H1 (cell line): ENCODE measurements at regions not wholly inside any gene's neighbourhood (a gene's known extent, or its start where the extent isn't known, plus 50 kb on each side); places are given as distances from the start of the nearest gene placed in this dataset.

ENCODE experiments used
- CTCF ChIA-PET: fragments of 300-600 bp; sonication (Branson Sonifier 250); formaldehyde crosslinking; loops from one replicate; lab custom pipeline; 2021; ENCODE audit not compliant: partially characterized antibody; lab: Charles Lee
- POLR2A ChIA-PET: fragments of 300-600 bp; sonication (Branson Sonifier 250); formaldehyde crosslinking; loops from one replicate; lab custom pipeline; 2021; ENCODE audit warnings: inconsistent platforms; ENCODE audit not compliant: partially characterized antibody; lab: Charles Lee
- DNase-seq, 2 experiments: peaks; one replicate each; pipeline versions ENCODE4 v3.0.0 to v3.0.0-alpha.2; 2010 to 2022; ENCODE audit warnings: low spot score in 2 of 2, low read depth in 1 of 2, mixed read lengths in 1 of 2
- FAIRE-seq: peaks from 2 replicates; lab custom pipeline; 2011; peaks lifted over from hg19 to GRCh38; lab: Jason Lieb, UNC
- H2AFZ ChIP-seq: 2 replicates; pipeline ENCODE4 v1.8.1; 2012; ENCODE audit warnings: low read length, inconsistent platforms
- H2AK5ac ChIP-seq: 2 replicates; pipeline ENCODE4 v1.6.1; 2013; ENCODE audit warnings: low read depth, low read length
- H2BK120ac ChIP-seq: replicated peaks from 2 replicates; pipeline ENCODE3; 2013; ENCODE audit warnings: low read depth, low read length, inconsistent platforms
- H2BK12ac ChIP-seq: 2 replicates; pipeline ENCODE4 v1.6.1; 2013; ENCODE audit warnings: low read depth, low read length
- H2BK15ac ChIP-seq: 2 replicates; pipeline ENCODE4 v1.6.1; 2013; ENCODE audit warnings: low read length
- H2BK20ac ChIP-seq: 2 replicates; pipeline ENCODE4 v1.6.1; 2013; ENCODE audit warnings: low read length
- H2BK5ac ChIP-seq: 2 replicates; pipeline ENCODE4 v1.6.1; 2013; ENCODE audit warnings: low read depth, low read length
- H3K14ac ChIP-seq: 2 replicates; pipeline ENCODE4 v1.6.1; 2013; ENCODE audit warnings: inconsistent platforms; ENCODE audit not compliant: insufficient read length
- H3K18ac ChIP-seq: 2 replicates; pipeline ENCODE4 v1.6.1; 2013; ENCODE audit warnings: low read length; ENCODE audit errors: extremely low read depth
- H3K23ac ChIP-seq: 2 replicates; pipeline ENCODE4 v1.6.1; 2013; ENCODE audit warnings: inconsistent platforms; ENCODE audit not compliant: insufficient read length
- H3K23me2 ChIP-seq: 2 replicates; pipeline ENCODE4 v1.6.1; 2013; ENCODE audit warnings: low read depth, low read length
- H3K27ac ChIP-seq: 2 replicates; pipeline ENCODE4 v1.6.1; 2011; ENCODE audit warnings: low read depth, low read length, inconsistent platforms
- H3K27me3 ChIP-seq, 4 experiments: replicated peaks in 1 of 4; 1 replicate in 1 of 4; 2 replicates in 3 of 4; pipeline versions ENCODE4 v1.6.1 to v1.8.1; 2011 to 2013; ENCODE audit warnings: low read length in 3 of 4, mild to moderate bottlenecking in 3 of 4, inconsistent platforms in 2 of 4, mixed read lengths in 2 of 4, moderate library complexity in 1 of 4; ENCODE audit not compliant: control insufficient read depth in 3 of 4, insufficient read depth in 3 of 4; ENCODE audit errors: extremely low read depth in 1 of 4
- H3K36me3 ChIP-seq, 4 experiments: 2 replicates each; pipeline versions ENCODE4 v1.6.1 to v1.8.1; 2011 to 2013; ENCODE audit warnings: mild to moderate bottlenecking in 4 of 4, low read length in 3 of 4, moderate library complexity in 2 of 4, control low read depth in 1 of 4, inconsistent platforms in 1 of 4; ENCODE audit not compliant: insufficient read depth in 4 of 4, control insufficient read depth in 2 of 4
- H3K4ac ChIP-seq: replicated peaks from 2 replicates; pipeline ENCODE3; 2013; ENCODE audit warnings: low read length, low read depth, mixed read lengths, inconsistent platforms; ENCODE audit not compliant: insufficient read length
- H3K4me1 ChIP-seq, 4 experiments: replicated peaks in 1 of 4; 1 replicate in 1 of 4; 2 replicates in 3 of 4; pipeline versions ENCODE4 v1.6.1 to v1.8.1; 2011 to 2013; ENCODE audit warnings: low read length in 3 of 4, inconsistent platforms in 2 of 4, mixed read lengths in 1 of 4; ENCODE audit not compliant: insufficient read depth in 4 of 4, control insufficient read depth in 3 of 4
- H3K4me2 ChIP-seq, 2 experiments: 2 replicates each; pipeline versions ENCODE4 v1.6.1 to v1.8.1; 2011 to 2013; ENCODE audit warnings: low read depth in 2 of 2, low read length in 2 of 2, control low read depth in 1 of 2, inconsistent platforms in 1 of 2, mild to moderate bottlenecking in 1 of 2; ENCODE audit not compliant: insufficient read depth in 1 of 2
- H3K4me3 ChIP-seq, 4 experiments: fragments of 200-600, 300-600 bp in 1 of 4; sonication (generic), shearing (Covaris generic), sonication (Bioruptor Twin) in 1 of 4; 2 replicates each; pipeline versions ENCODE4 v1.5.1 to v1.8.1; 2011 to 2016; ENCODE audit warnings: low read length in 4 of 4, low read depth in 3 of 4, control low read depth in 2 of 4, inconsistent platforms in 2 of 4, mild to moderate bottlenecking in 2 of 4, mixed read lengths in 1 of 4, moderate library complexity in 1 of 4; ENCODE audit not compliant: insufficient read depth in 2 of 4; ENCODE audit errors: extremely low read depth in 1 of 4
- H3K56ac ChIP-seq: replicated peaks from 2 replicates; pipeline ENCODE3; 2013; ENCODE audit warnings: low read depth, mild to moderate bottlenecking, mixed read lengths, low read length, inconsistent platforms; ENCODE audit not compliant: insufficient read length
- H3K79me1 ChIP-seq: 2 replicates; pipeline ENCODE4 v1.6.1; 2013; ENCODE audit warnings: low read depth, low read length, control low read depth
- H3K79me2 ChIP-seq, 2 experiments: 2 replicates each; pipeline versions ENCODE4 v1.6.1 to v1.8.1; 2012 to 2013; ENCODE audit warnings: low read length in 2 of 2, mild to moderate bottlenecking in 2 of 2, inconsistent platforms in 1 of 2; ENCODE audit not compliant: insufficient read depth in 2 of 2, control insufficient read depth in 1 of 2
- H3K9ac ChIP-seq, 4 experiments: replicated peaks in 1 of 4; 1 replicate in 1 of 4; 2 replicates in 3 of 4; pipeline versions ENCODE4 v1.6.1 to v1.8.1; 2011 to 2013; ENCODE audit warnings: low read depth in 3 of 4, low read length in 3 of 4, control low read depth in 2 of 4, mild to moderate bottlenecking in 2 of 4, moderate library complexity in 2 of 4, inconsistent platforms in 1 of 4; ENCODE audit errors: extremely low read depth in 1 of 4
- H3K9me3 ChIP-seq, 2 experiments: 2 replicates each; pipeline versions ENCODE4 v1.6.1 to v1.8.1; 2012 to 2013; ENCODE audit warnings: mild to moderate bottlenecking in 2 of 2, moderate library complexity in 2 of 2, control low read depth in 1 of 2, inconsistent platforms in 1 of 2, low read depth in 1 of 2, low read length in 1 of 2, mixed read lengths in 1 of 2; ENCODE audit not compliant: insufficient read depth in 2 of 2
- H4K20me1 ChIP-seq, 2 experiments: replicated peaks in 1 of 2; 2 replicates each; pipeline versions ENCODE3 to v1.8.1; 2011 to 2013; ENCODE audit warnings: inconsistent platforms in 2 of 2, low read length in 2 of 2, mild to moderate bottlenecking in 1 of 2; ENCODE audit not compliant: insufficient read depth in 2 of 2, control insufficient read depth in 1 of 2
- H4K5ac ChIP-seq: 2 replicates; pipeline ENCODE4 v1.6.1; 2013; ENCODE audit warnings: low read length, low read depth, mixed read lengths, inconsistent platforms; ENCODE audit not compliant: insufficient read length
- H4K8ac ChIP-seq: 2 replicates; pipeline ENCODE4 v1.8.0; 2013; ENCODE audit warnings: mild to moderate bottlenecking, moderate library complexity, low read length, inconsistent platforms; ENCODE audit not compliant: insufficient read depth; ENCODE audit errors: extremely low read depth
- H4K91ac ChIP-seq: replicated peaks from 2 replicates; pipeline ENCODE3; 2013; ENCODE audit warnings: low read length, mixed read lengths, inconsistent platforms; ENCODE audit not compliant: insufficient read length
- BCL11A ChIP-seq, 2 experiments: IDR thresholded peaks; one replicate each; pipeline ENCODE4 v1.6.1; 2011; ENCODE audit warnings: low read depth in 2 of 2, low read length in 2 of 2, mild to moderate bottlenecking in 2 of 2
- EGR1 ChIP-seq: IDR thresholded peaks from 2 replicates; pipeline ENCODE4 v1.6.1; 2011; ENCODE audit warnings: low read depth, low read length, borderline replicate concordance
- RFX5 ChIP-seq: IDR thresholded peaks from 2 replicates; pipeline ENCODE4 v1.6.1; 2011; ENCODE audit warnings: low read depth, low read length, improper control_type of control experiment, borderline replicate concordance
- SAP30 ChIP-seq: fragments of 300-600 bp; sonication (generic); IDR thresholded peaks from 2 replicates; pipeline ENCODE4 v1.7.1; 2012; ENCODE audit warnings: low read length, moderate library complexity, mild to moderate bottlenecking, inconsistent platforms; ENCODE audit not compliant: insufficient read depth, insufficient replicate concordance
- SP2 ChIP-seq: IDR thresholded peaks from 2 replicates; pipeline ENCODE4 v1.6.1; 2012; ENCODE audit warnings: mild to moderate bottlenecking, low read length, inconsistent platforms
- TAF1 ChIP-seq: IDR thresholded peaks from 2 replicates; pipeline ENCODE4 v1.6.1; 2011; ENCODE audit warnings: mild to moderate bottlenecking, low read depth, low read length
- WGBS, 2 experiments: shearing (Covaris generic) in 1 of 2; methylation state at CpG; one replicate each; pipeline versions ENCODE4 v1.1.6 to v1.1.7; 2013 to 2015; ENCODE audit warnings: low lambda C conversion rate in 2 of 2, mixed read lengths in 2 of 2, inconsistent platforms in 1 of 2, low coverage in 1 of 2, missing lambda C conversion rate in 1 of 2; ENCODE audit not compliant: insufficient replicate concordance in 2 of 2, insufficient coverage in 1 of 2, insufficient read length in 1 of 2; ENCODE audit errors: extremely low coverage in 1 of 2, missing lambda C conversion rate in 1 of 2; 5-methylcytosine and 5-hydroxymethylcytosine counted together

DNA sequence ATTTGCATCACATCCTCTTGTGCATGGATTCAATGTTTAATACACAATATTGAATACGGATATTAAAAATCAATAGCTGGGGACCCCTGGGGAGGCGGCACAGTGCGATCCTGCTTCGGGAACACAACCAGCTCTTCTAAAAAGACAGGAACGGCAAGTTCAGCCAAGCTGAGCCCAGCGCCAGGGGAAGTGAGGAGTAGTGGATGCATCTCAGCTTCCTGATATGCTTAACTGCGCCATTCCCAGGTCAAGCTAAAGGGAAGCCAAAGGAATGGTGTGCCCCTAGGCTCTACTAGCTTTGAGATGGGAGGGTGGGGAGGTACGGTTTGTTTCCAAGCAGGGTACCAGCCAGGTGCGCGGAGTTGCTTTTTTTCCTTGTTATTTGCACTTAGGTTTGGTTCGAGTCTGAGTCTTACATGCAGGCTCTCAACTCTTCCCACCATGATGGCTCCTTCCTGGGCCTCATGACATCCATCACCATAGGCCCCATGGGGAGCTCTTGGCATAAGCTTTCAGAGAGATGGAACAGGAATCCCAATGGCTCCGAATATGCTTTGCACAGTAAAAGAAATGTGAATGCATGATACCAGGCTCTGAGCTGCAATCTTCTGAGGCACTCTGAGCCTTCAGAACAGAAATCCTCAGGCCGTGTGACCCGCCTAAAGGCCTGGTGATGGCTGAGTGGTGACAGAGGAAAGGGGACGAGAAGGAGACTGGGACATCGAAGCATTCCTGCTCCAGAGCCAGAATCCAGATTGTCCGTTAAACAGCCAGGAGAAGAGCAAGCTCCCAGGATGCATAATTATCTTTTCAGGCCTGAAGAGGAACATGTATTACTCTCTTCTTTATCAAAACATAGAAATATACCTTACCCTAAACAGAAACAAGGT is 51.8 kb upstream of the BCOR start:
- H3K36me3 ChIP-seq = no peaks in the 10 kb centered on the region
- H3K27ac ChIP-seq = no peak overlapping the region
- peaks cover 0 to 5% of the 10 kb centered on the region in 2 experiments; a peak in 1 of 4 replicates for H3K79me2 ChIP-seq
- H2BK15ac ChIP-seq = no peak overlapping the region
- peak in 1 of 2 experiments; percentile 46 for DNase-seq
- peak overlapping the region in 1 of 4 experiments; percentile 70; a peak in 2 of 8 replicates for H3K4me3 ChIP-seq
- no peak overlapping the region for H4K91ac ChIP-seq
- H3K14ac ChIP-seq = no peak overlapping the region
- H3K56ac ChIP-seq = no peak overlapping the region
- 0 out of 2 replicates have a peak overlapping the region, but pooled peaks have one; percentile 48 for H2BK20ac ChIP-seq
- no peak overlapping the region for H3K4ac ChIP-seq
- H3K9ac ChIP-seq = no peak overlapping the region
- no peak overlapping the region for H2AFZ ChIP-seq
- H2BK12ac ChIP-seq = peak overlapping the region; percentile 75; the same call in 1 of the 2 replicates
- H3K4me2 ChIP-seq = peak overlapping the region; percentile 64 to 81
- FAIRE-seq = peak; percentile 13
- 12% methylated on average over 13 of the region's 17 CpGs; no CpG with 5 or more reads in 1 of the 2 experiments for WGBS, 2 experiments
- H3K27me3 ChIP-seq = peaks cover 8 to 56% (median 45%) of the 10 kb centered on the region in 4 experiments
- H2AK5ac ChIP-seq = 0 out of 2 replicates have a peak overlapping the region, but pooled peaks have one; percentile 53
- peaks cover 23% of the 10 kb centered on the region; the same call in 1 of the 2 replicates for H3K23me2 ChIP-seq
- H3K9me3 ChIP-seq = no peaks in the 10 kb centered on the region
- H4K8ac ChIP-seq = no peak overlapping the region
- no peak overlapping the region for H4K5ac ChIP-seq
- TF ChIP-seq RFX5 = no peak
- TF ChIP-seq TAF1 = no peak
- no peak for TF ChIP-seq BCL11A (IDR thresholded peaks at IDR 0.05; ENCODE audit: low read depth in 2 of 2, low read length in 2 of 2)
- no peak for TF ChIP-seq EGR1
- TF ChIP-seq SP2 = no peak
- no peak for TF ChIP-seq SAP30
- TF ChIP-seq, all 59 proteins: peak for 0
- H3K23ac ChIP-seq = no peak overlapping the region
- H3K18ac ChIP-seq = peak overlapping the region; percentile 71
- ChIA-PET CTCF (interaction anchor here (0.6 to 1.1 kb wide), 4 partner anchors 41 to 278 kb away, joined by 3 to 4 read pairs (median 3); no protein-coding TSS in a partner anchor), POLR2A (interaction anchor here (0.9 to 20.0 kb wide), 3 partner anchors 21 to 150 kb away, joined by 3 to 509 read pairs (median 43); partner anchors contain the start of gene BCOR)
- peaks cover 8 to 33% (median 20%) of the 10 kb centered on the region in 4 experiments for H3K4me1 ChIP-seq
- peak overlapping the region; percentile 43 for H2BK120ac ChIP-seq
- H2BK5ac ChIP-seq = no peak overlapping the region; the same call in 1 of the 2 replicates
- no peaks in the 10 kb centered on the region for H3K79me1 ChIP-seq
- peaks cover 0 to 5% of the 10 kb centered on the region in 2 experiments for H4K20me1 ChIP-seq
